HG02970 (cell line): ENCODE measurements at regions not wholly inside any gene's neighbourhood (a gene's known extent, or its start where the extent isn't known, plus 50 kb on each side); places are given as distances from the start of the nearest gene placed in this dataset.
"Not testable (repeated sequence)": the region's sequence is repeated elsewhere in the genome, so short reads cannot be mapped to it uniquely, and the experiment has no call there.

Experiments
- ATAC-seq: cut with Tn5 transposase; IDR thresholded peaks from one replicate; pipeline ENCODE4 v1.9.1; 2021; ENCODE audit warnings: mild to moderate bottlenecking, moderate library complexity, moderate number of reproducible peaks; ENCODE audit not compliant: unreplicated experiment, low FRiP score

DNA sequence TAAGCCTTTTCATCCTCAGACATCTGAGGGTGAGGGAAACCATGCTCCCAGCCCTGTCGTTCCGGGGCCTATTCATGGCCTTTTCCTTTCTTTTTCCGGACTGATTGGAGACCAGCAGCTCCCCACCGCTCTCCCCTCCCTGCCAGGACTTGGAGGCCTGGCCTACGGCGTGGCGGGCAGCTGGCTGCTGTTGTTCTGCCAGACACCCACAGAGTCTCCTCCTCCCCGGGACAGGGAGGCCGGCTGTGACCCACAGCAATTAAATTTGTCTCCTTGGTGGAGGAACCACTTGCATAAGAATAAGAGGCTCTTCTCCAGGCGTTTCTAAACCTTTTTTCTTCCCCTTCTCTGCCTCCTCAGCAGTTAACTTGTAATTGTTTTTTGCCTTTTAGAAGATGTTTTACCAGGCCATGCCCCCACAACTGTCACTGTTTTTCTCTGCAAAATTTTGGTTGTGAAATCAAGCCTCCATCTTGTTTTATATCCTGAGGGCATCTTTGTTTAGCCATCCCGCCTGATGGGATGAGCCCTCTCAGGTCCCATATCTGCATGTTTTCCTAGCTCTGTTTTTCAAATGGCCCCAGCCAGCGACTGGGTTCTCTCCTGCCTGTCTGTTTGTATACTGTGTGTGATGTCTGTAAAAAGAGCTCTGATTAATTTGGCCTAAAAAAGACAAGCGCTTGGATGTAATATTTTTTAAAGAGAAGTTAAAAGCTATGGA lies 1060.0 kb upstream of the DDX18 start:
- ATAC-seq, result no peak

DNA sequence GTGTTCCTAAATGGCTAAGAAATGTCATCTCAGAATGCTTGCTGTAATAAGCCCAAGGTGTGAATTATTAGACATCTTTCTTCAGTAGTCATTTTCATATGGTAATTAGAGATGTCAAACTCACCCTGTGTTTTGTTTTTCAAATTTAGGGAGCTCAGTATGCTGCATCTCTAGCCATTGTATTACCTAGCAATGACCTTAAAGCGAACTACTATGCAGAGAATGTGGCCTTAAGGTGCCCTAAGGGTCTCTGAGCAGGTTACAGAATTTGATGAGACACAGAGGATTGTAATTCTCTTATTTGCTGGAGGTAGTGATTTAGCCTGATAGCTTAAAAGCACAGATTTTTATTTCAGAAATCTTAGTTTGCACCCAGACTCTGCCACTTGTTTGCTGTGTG lies 1052.6 kb upstream of the DDX18 start:
- no peak for ATAC-seq

DNA sequence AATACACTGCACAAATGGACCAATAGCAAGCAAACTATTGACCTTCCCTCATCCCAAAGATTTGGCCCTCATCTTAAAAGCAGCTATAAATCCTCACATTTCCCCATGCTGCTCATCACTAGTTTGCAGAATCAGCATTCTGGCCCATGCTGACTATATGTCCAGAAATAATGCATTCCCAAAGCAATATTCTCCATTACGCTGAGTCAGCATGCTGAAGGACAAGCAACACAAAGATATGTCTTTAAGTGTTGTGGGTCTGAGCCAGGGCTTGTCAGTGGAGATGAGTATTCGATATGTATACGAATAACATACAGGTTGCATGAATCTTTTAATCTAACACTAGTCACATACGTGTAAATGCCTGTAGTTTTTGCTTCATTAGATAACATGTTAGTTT lies 1045.0 kb upstream of the DDX18 start:
- no peak for ATAC-seq

DNA sequence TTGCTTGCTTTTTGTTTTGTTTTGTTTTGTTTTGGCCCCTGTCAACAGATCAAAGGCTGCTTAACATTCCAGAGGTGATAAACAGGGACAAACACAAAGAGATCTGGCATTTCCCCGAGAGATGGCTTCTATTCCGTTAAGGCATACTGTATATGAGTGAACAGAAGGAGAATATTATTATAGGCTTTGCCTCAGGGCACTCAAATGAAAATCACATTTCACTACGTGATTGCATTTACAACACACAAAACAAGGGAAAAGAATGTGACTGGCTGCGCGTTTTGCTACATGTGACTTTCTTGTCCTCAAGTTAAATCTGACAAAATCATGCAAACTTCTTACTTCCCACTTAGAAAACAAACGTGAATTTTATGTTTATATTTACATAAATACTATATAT lies 1037.9 kb upstream of the DDX18 start:
- ATAC-seq, result no peak

DNA sequence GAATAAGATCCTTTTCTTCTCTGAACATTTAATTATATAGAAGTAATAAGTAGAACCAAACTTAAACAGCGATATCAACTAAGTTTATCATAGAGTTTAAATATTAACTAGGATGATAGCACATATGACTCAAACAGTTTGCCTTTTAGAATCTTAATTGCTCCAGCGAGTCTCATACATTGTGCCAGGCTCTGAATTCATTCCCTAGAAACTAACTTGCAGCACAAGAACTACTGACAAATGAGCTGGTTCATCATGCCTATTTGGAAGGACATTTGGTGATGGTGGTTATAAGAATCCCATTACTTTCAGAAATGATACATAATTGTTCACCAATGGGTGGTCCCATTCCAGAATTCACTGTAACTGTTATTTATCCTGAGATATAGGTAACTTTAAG lies 1026.6 kb upstream of the DDX18 start:
- ATAC-seq, result no peak

DNA sequence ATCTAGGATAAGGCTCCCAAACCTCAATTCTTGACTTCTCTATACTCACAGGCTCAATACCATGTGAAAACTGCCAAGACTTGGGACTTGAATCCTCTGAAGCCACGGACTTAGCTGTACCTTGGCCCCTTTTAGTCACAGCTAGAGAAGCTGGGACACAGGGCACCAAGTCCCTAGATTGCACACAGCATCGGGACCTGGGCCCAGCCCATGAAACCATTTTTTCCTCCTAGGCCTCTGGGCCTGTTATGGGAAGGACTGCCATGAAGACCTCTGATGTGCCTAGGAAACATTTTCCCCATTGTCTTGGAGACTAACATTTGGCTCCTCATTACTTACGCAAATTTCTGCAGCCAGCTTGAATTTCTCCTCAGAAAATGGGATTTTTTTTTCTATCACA lies 1011.8 kb upstream of the DDX18 start:
- ATAC-seq, result no peak

DNA sequence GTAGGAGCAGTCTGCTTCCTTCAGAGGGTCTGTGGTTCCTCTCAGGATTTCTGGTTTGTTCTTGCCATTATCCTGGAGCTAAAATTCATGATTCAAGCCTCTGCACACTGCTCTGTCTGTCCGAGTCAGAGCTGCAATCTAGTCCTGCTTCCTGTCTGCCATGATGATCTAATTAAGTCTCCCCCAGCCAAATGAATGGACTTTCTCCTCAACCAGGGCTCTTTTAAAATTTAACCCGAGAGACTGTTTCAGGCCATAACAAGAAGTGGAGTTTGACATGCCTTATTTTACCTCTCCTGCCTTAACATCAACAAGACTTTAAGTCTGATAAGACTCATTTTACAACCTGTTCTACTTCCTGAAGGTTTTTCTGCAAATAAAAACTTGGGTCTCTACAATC lies 1009.6 kb upstream of the DDX18 start:
- ATAC-seq, result no peak

DNA sequence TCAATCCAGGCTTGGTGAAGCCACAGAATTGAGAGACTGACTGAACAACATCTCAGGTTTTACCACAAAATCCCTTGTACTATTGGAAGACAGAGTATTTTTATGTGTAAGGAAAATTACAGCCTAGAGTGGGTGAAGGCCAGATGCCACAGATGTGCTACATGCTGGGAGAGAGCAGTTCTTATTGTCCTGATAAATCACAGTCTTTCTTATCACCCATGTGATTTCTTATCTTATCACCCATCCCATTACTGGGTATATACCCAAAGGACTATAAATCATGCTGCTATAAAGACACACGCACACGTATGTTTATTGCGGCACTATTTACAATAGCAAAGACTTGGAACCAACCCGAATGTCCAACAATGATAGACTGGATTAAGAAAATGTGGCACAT lies 1008.0 kb upstream of the DDX18 start:
- ATAC-seq, result not testable (repeated sequence)

DNA sequence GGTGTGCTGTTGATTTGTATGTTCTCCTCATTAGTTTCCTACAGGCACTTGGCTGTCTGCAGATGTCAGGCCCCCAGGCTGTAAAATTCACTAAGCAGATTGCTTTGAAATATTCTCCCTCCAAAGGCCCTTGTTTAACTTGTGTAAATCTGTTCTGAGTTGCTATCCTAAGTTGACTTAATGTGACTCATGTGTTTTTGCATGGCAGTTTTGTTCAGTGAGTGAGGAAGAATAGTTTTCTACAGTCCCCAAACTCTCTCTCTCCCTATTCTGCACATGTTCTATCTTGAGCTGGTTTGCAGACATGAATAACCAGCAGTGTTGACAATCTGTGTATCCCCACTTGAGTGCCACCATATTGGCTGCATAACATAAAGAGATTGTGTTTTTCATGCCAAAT lies 1005.4 kb upstream of the DDX18 start:
- no peak for ATAC-seq

DNA sequence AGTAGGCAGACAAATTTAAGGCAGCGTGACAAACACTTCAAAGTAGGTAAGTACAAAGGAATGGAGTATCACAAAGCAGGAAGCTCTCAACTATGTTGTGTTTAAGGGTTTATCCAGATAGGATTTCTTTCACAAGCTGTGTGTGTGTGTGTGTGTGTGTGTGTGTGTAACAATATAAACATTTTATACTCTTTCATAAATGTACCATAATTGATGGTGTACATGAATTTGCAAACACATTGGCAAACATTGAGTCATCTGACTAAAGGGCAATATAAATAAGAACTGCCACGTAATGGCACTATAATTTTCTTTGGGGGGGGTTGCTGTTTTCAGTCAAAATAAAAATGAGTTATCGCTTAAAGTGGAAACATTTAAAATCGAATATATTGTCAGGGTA lies 1004.4 kb upstream of the DDX18 start:
- no peak for ATAC-seq

DNA sequence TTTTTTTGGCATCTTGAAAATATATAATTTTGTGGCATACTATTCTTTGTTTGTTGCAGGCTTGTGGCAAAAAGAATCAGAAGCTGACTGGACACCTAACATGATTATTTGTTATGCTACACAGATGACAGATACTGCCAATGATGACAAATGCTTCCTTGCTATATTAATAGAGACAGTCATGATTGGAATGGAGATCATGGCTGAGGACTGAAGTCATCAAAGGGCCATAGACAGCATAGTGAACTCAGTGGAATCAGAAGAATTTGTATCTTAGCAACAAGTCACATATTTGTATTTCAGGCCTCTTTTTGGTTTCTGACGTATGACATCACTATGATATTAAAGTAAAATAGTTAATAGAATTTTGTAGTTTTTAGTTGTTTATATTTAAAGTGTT lies 1003.8 kb upstream of the DDX18 start:
- ATAC-seq, result no peak

DNA sequence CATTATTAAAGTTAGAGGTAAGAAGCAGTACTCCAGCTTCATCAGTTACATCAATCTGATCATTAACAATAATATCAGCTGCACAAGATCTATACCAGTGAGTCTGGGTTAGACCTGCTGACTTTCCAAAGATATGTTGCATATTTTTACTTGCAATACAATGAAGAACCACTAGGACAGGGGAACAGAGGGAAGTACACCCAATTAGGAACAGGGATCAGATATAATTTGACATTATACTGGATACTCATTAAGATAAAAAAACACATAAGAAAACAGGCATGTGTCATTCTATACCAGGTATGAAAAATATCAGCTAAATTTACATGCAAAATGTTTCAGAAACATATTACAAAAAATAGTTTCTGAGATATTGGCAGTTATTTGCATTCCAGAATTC lies 995.1 kb upstream of the DDX18 start:
- no peak for ATAC-seq

DNA sequence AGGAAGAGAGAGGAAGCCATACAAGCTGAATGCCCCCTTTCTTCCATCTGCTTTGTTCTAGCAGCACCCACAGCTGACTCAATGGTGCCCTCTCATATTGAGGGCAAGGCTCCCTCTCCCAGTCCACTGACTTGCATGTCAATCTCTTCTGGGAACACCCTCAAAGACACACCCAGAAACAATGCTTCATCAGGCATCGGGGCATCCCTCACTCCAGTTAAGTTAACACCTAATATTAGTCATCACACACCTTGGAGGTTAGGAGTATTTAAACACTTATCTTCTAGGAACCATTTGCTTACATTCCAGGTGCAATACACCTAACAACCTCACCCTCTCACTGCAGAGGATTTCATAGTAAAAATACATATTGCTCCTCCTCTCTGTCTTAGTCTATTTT lies 993.5 kb upstream of the DDX18 start:
- no peak for ATAC-seq

DNA sequence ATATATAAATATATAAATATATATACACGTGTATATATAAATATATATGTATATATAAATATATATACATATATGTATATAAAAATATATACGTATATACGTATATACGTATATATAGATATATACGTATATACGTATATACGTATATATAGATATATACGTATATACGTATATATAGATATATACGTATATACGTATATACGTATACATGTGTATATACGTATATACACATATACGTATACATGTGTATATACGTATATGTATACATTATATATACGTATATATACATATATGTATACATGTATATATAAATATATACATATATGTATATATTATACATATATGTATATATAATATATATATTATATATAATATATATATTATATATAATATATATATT lies 984.9 kb upstream of the DDX18 start:
- not testable (repeated sequence) for ATAC-seq

DNA sequence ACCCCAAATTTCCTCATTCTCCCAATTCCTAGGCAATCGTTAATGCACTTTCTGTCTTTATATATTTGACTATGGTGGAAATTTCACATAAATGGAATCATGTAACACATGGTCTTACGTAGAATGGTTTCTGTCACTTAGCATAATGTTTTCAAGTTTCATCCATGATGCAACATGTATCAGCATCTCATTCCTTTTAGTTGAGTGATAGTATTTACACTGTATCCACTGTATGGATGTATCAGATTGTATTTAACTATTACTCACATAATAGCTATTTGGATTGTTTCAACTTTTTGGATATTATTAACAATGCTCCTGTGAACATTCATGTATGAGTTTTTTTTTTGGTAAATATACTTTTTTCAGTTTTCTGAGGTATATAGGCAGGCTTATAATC lies 982.3 kb upstream of the DDX18 start:
- ATAC-seq, result no peak

DNA sequence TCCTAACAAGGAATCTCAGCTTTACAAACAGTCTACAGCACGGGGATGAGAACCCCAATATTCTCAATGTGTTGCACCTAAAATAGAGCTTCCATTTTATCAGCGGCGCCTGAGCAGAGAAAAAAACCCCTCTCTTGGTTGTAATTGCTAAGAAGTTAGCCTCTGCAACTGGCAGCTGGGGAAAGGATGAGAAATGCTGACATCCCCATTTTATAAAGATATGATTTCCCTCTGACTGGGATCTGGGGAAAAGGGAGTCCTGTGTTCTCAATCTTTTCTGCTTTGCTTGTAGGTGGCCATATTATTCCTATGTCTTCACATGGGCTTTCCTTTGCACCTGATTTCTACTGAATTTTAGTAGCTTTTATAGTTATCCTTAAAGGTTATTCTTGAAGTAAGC lies 981.4 kb upstream of the DDX18 start:
- no peak for ATAC-seq

DNA sequence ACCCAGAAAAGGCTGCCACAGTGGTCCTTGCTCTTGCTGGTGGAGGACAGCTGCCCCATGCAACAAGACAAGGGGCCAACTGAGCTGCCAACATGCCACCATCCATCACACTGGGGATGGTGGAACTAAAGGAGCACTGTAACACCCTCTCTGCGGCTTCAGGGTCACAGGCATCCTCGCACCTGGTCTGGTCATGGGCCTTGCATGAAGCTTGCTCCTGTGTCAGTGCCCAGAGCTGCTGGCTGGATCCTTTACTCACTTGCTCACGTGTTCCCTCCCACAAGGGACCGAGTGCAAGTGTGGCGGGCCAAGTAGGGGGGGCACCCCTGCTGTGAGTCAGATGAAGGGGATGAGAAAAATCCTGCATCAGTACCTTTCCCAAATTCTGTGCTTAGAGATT lies 972.3 kb upstream of the DDX18 start:
- ATAC-seq, result no peak

DNA sequence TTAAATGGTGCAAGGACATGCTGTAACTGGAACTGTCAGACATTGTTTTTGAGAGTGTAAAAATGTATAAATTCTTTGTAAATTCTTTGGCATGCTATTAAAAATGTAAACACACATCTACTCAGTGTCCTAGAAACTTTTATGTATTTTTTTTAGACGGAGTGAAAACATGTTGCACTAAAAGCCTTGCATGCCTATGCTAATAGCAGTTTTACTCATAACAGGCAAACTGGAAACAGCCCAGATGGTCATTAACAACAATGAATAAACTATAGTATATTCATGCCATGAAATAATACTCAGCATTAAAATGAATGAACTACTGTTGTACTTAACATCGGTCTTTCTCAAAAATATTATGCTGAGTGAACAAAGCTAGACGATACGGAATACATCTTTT lies 954.8 kb upstream of the DDX18 start:
- no peak for ATAC-seq

DNA sequence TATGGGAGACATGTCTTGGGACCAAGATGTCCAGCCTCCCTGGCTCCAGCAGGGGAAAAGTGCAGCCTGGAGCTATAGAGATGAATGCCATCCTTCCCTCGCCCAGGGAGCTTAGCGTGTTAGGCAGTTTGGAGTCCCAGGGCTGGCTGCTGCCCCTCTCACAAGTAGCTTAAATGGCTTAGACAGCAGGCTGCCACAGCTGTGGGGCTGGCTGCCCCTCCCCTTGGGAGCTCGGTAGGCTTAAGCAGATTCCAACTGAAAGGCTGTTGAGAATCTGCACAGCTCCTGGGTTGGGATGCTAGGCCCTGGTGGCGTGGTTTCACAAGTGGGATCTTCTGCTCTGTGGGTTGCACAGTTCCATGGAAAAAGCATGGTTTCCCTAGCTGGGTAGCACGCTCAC lies 940.5 kb upstream of the DDX18 start:
- ATAC-seq, result no peak

DNA sequence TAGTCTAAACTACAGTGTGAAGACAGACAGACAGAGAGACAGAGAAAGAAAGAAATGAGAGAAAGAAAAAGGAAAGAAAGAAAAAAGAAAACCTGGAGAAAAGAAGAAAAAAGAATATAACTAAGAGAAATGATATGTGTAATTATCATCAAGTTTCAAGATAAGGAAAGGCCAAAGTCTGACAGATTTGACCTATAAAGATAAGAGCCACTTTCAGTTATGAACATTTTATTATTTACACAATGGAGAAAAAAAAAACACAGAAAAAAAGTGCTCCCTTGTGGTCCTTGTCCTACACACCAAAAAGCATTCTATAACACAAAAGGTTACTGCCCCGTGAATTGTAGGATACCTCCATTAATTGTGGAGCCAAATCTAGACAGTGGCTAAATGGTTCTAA lies 937.2 kb upstream of the DDX18 start:
- no peak for ATAC-seq

DNA sequence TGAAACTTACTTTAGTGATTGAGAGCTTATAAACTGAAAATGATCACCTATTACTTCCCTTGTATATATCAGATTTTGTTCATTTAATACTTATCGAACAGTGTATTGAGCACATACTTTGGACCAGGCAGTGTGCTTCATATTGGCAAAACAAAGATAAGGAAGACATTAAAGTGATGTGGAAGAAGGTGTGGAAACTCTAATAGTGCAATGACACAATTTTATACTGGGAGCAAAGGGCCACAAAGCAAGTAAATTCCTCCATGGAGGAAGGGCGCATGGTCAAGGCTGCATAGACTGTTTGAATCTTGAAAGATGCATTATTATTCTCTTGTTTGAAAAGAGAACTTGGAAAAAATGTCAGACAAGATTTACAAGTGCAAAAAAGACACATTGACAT lies 936.5 kb upstream of the DDX18 start:
- no peak for ATAC-seq

DNA sequence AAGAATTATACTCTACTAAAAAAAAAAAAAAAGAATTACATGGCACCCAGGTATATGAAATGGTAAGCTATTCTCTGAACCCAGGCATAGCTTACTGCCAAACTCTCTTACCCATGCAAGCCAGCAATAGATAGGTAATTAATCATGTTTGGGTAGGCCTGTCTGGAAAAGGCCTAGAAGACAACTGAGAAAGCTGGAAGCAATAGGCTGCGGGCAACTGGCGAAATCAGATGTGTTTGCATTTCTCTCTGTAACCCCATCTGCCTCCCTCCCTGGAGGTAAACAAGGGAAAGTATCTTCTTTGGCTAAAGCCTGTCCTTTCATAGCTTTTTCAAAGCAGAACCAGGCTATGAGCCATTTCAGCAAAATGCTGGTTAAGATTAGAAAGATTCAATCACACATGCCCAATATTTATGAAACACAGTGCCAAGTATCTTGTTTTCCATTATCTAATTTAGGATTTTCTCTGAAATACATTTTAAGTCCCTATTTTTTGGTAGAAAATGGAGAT lies 934.8 kb upstream of the DDX18 start:
- ATAC-seq, result no peak

DNA sequence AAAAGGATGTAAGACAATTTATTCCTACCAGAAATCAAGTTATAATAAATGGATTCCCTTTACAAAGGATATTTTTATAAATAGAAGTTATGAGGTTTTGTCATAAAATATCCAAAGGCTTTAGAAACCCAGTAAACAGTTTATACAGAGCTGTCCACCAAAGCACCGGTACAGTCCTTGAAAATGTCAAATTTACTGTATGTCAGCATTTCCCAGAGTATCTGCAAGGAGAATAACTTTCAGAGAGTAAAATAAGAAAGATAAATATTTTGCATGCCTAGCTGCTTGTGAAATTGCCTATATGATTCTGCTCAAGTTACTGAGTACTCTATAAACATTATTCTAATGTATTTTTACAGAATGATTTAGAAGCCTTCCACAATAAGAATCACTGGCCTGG lies 923.3 kb upstream of the DDX18 start:
- ATAC-seq, result no peak
